ENCODE measurements at regions not wholly inside any gene's neighbourhood (a gene's known extent, or its start where the extent isn't known, plus 50 kb on each side); places are given as distances from the start of the nearest gene placed in this dataset.

- H3K4me1 ChIP-seq = no peaks in the 10 kb centered on the region
- intact Hi-C loops (cut with DNase I) = no loop called here
- no peaks in the 10 kb centered on the region for H3K9me3 ChIP-seq
- no peaks in the 10 kb centered on the region for H3K36me3 ChIP-seq (ENCODE audit: insufficient read depth in 1 of 2, low read depth in 1 of 2)
- no peak for TF ChIP-seq CTCF (IDR thresholded peaks at IDR 0.05)
- H3K27me3 ChIP-seq (ENCODE audit: insufficient read depth in 3 of 3, low read length in 2 of 3) = no peaks in the 10 kb centered on the region
- ATAC-seq = no peak
- 79 to 92% (median 83%) methylated on average over 2 of the region's 2 CpGs for WGBS, 3 donors
- no peak overlapping the region for H3K27ac ChIP-seq
- DNase-seq = no peak
- no peak overlapping the region for H3K4me3 ChIP-seq
These were observed 425.4 kb downstream of the PLOD2 start for GRCh38 chr3:145735631-145736030.

GRCh38 chr3:145737952-145738351 lies 423.0 kb downstream of the PLOD2 start:
- ATAC-seq (no peak), DNase-seq (no peak)
- Histone ChIP-seq H3K9me3 (no peaks in the 10 kb centered on the region), H3K27ac (no peak overlapping the region), H3K36me3 (ENCODE audit: insufficient read depth in 1 of 2, low read depth in 1 of 2) (no peaks in the 10 kb centered on the region), H3K4me3 (no peak overlapping the region), H3K27me3 (ENCODE audit: insufficient read depth in 3 of 3, low read length in 2 of 3) (no peaks in the 10 kb centered on the region), H3K4me1 (no peaks in the 10 kb centered on the region)
- no peak for TF ChIP-seq CTCF (IDR thresholded peaks at IDR 0.05)
- intact Hi-C loops (cut with DNase I) = no loop called here
- WGBS, 3 donors = 92 to 100% (median 100%) methylated on average over 1 of the region's 1 CpG

GRCh38 chr3:145739926-145740325 lies 421.1 kb downstream of the PLOD2 start:
- WGBS, 3 donors = 33 to 39% (median 36%) methylated on average over 4 of the region's 4 CpGs
- H3K36me3 ChIP-seq (ENCODE audit: insufficient read depth in 1 of 2, low read depth in 1 of 2) = no peaks in the 10 kb centered on the region
- no peaks in the 10 kb centered on the region for H3K9me3 ChIP-seq

GRCh38 chr3:145750657-145751056 lies 410.3 kb downstream of the PLOD2 start:
- intact Hi-C loops (cut with DNase I) = no loop called here
- H3K27ac ChIP-seq = no peak overlapping the region
- ATAC-seq (no peak), DNase-seq (no peak)
- no peaks in the 10 kb centered on the region for H3K4me1 ChIP-seq
- H3K9me3 ChIP-seq = no peaks in the 10 kb centered on the region
- H3K27me3 ChIP-seq (ENCODE audit: insufficient read depth in 3 of 3, low read length in 2 of 3) = no peaks in the 10 kb centered on the region
- WGBS, 3 donors = 82 to 85% (median 83%) methylated on average over 2 of the region's 2 CpGs
- no peak for TF ChIP-seq CTCF (IDR thresholded peaks at IDR 0.05)
- no peak overlapping the region for H3K4me3 ChIP-seq
- H3K36me3 ChIP-seq (ENCODE audit: insufficient read depth in 1 of 2, low read depth in 1 of 2) = no peaks in the 10 kb centered on the region

More at GRCh38 chr3:145739926-145740325, 421.1 kb downstream of the PLOD2 start:
- DNase-seq (no peak), ATAC-seq (no peak)
- no peaks in the 10 kb centered on the region for H3K4me1 ChIP-seq
- no peak overlapping the region for H3K4me3 ChIP-seq
- H3K27me3 ChIP-seq (ENCODE audit: insufficient read depth in 3 of 3, low read length in 2 of 3) = no peaks in the 10 kb centered on the region
- intact Hi-C loops (cut with DNase I) = no loop called here
- TF ChIP-seq CTCF (IDR thresholded peaks at IDR 0.05) = no peak
- H3K27ac ChIP-seq = no peak overlapping the region

GRCh38 chr3:145752576-145752975 lies 408.4 kb downstream of the PLOD2 start:
- no peaks in the 10 kb centered on the region for H3K4me1 ChIP-seq
- intact Hi-C loops (cut with DNase I) = no loop called here
- no peak overlapping the region for H3K27ac ChIP-seq
- no peaks in the 10 kb centered on the region for H3K36me3 ChIP-seq (ENCODE audit: insufficient read depth in 1 of 2, low read depth in 1 of 2)
- DNase-seq (no peak), ATAC-seq (no peak)
- WGBS, 3 donors = 53 to 63% (median 55%) methylated on average over 1 of the region's 1 CpG
- no peaks in the 10 kb centered on the region for H3K9me3 ChIP-seq
- no peaks in the 10 kb centered on the region for H3K27me3 ChIP-seq (ENCODE audit: insufficient read depth in 3 of 3, low read length in 2 of 3)
- no peak for TF ChIP-seq CTCF (IDR thresholded peaks at IDR 0.05)
- H3K4me3 ChIP-seq = no peak overlapping the region
